Activated gamma-delta T cell (primary cell): ENCODE measurements at regions not wholly inside any gene's neighbourhood (a gene's known extent, or its start where the extent isn't known, plus 50 kb on each side); places are given as distances from the start of the nearest gene placed in this dataset.
"Not testable (repeated sequence)": the region's sequence is repeated elsewhere in the genome, so short reads cannot be mapped to it uniquely, and the experiment has no call there.

Experiments used
- DNase-seq: peaks from one replicate; lab custom pipeline; 2025; lab: John Stamatoyannopoulos, UW

GRCh38 chr21:9788281-9788680 is 733.1 kb upstream of the TPTE start:
- DNase-seq = not testable (repeated sequence)

- DNase-seq = not testable (repeated sequence)
Measured at GRCh38 chr21:9790354-9790753, 731.0 kb upstream of the TPTE start.

GRCh38 chr21:9791453-9791852 is 729.9 kb upstream of the TPTE start:
- not testable (repeated sequence) for DNase-seq

GRCh38 chr21:9795291-9795690 is 726.1 kb upstream of the TPTE start:
- not testable (repeated sequence) for DNase-seq

- not testable (repeated sequence) for DNase-seq
Measured at GRCh38 chr21:9796293-9796692, 725.1 kb upstream of the TPTE start.

- DNase-seq = not testable (repeated sequence)
Measured at GRCh38 chr21:9807675-9808074, 713.7 kb upstream of the TPTE start.

GRCh38 chr21:9811223-9812004 is 710.0 kb upstream of the TPTE start:
- DNase-seq = not testable (repeated sequence)

- DNase-seq = not testable (repeated sequence)
Measured at GRCh38 chr21:9812507-9812906, 708.9 kb upstream of the TPTE start.

- not testable (repeated sequence) for DNase-seq
Measured at GRCh38 chr21:9813894-9814814, 707.2 kb upstream of the TPTE start.

GRCh38 chr21:9815181-9815789 is 706.1 kb upstream of the TPTE start:
- DNase-seq = not testable (repeated sequence)

GRCh38 chr21:9816734-9817334 is 704.5 kb upstream of the TPTE start:
- DNase-seq = not testable (repeated sequence)

GRCh38 chr21:9817841-9818441 is 703.4 kb upstream of the TPTE start:
- DNase-seq = not testable (repeated sequence)

- not testable (repeated sequence) for DNase-seq
Measured at GRCh38 chr21:9819549-9820192, 701.7 kb upstream of the TPTE start.

GRCh38 chr21:9820579-9820978 is 700.8 kb upstream of the TPTE start:
- not testable (repeated sequence) for DNase-seq

- not testable (repeated sequence) for DNase-seq
Measured at GRCh38 chr21:9821472-9821871, 699.9 kb upstream of the TPTE start.

- not testable (repeated sequence) for DNase-seq
Measured at GRCh38 chr21:9822093-9822820, 699.1 kb upstream of the TPTE start.

GRCh38 chr21:9823197-9824157 is 697.9 kb upstream of the TPTE start:
- DNase-seq = peak; percentile 24

GRCh38 chr21:9830801-9831200 is 690.6 kb upstream of the TPTE start:
- not testable (repeated sequence) for DNase-seq

- not testable (repeated sequence) for DNase-seq
Measured at GRCh38 chr21:9832751-9833150, 688.6 kb upstream of the TPTE start.
